NCI-H510A (cell line): ENCODE measurements at regions not wholly inside any gene's neighbourhood (a gene's known extent, or its start where the extent isn't known, plus 50 kb on each side); places are given as distances from the start of the nearest gene placed in this dataset.
"Not testable (repeated sequence)": the region's sequence is repeated elsewhere in the genome, so short reads cannot be mapped to it uniquely, and the experiment has no call there.

Source experiments
- DNase-seq: peaks from one replicate; lab custom pipeline; 2025; lab: John Stamatoyannopoulos, UW

- DNase-seq = no peak
Observed at GRCh38 chr22:27594474-27595134, 207.0 kb downstream of the MN1 start.

DNA sequence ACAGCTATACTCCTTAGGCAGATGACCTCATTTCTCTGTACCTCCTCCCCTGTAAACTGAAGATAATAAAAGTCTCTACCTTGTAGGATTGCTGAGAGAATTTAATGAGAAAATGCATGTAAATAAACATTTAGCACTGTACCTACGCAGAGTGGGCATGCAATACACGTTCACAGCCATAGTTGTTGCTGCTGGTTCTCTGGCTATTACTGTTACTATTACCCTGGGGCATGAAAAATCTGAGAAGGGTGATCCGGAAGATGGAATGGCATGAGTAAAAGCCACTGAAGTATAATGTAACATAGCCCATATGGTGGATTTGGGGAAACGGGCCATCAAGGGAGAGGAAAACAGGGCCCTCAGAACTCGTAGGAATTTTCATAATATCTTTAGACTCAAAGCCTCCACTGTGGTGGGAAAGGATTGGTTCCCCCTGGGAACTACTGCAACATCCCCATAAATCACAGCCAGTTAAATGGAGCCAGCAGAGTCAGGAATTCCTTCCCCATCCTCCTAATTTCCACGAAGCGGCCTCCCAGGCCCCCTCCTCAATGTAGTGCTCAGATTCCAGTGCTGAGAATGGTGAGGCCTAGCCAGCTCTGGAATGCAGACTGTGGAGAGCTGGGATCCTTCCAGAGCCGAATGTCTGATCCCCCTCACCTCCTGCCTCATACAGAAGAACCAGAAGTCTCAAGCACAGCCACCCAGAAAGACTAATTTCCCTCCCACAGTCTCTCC is 205.3 kb downstream of the MN1 start:
- no peak for DNase-seq

DNA sequence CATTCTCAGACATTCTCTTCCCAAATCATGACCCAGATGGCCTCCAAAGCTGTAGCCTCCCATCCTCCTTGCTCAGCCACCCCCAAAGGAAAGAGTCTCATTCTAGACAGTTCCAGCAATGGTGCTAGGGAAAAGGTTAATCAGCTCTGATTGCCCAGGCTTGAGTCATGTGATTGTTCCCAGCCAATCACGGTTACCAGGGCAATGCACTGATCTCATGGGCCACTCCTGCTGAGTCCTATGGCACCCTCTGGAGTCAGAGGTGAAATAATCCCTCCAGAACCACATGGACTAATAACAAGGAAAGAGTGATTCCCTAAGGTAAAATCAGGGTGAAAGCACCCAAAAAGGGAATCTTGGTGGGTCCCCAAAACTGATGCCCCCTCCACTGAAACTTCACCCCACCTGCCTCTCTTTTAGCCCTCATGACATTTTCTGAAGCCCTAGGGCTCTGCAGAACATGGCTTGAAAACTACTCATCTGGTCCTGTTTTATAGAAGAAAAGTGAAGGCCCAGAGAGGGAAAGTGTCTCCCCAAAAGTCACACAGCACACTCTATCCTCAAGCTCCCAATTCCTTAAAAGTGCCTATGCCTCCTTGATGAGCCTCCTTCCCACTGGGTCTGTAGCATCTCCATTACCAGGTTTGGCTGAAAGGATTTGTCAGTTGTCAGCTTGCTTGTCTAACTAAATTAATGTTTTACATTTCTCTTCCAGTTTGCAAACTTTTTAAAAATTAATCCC is 203.7 kb downstream of the MN1 start:
- DNase-seq = no peak

- DNase-seq = no peak
Observed at GRCh38 chr22:27598792-27599191, 202.8 kb downstream of the MN1 start.

DNA sequence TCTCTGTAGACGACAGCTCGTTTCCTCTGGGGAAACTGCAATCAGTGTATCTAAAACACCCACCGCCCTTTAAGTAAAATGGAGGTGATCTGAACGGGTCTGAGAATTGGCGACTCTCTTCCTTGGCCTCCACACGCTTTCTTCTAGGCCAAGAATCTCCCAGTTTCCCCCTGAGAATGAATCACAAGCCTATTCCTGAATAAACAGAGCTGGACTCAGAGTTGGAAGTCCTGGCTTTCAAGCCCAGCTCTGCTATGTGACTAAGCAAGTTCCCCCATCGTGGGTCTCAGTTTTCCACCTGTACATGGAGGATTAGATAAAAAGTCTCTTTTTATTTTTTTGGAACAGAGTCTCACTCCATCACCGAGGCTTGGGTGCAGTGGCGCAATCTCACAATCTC is 200.4 kb downstream of the MN1 start:
- no peak for DNase-seq

GRCh38 chr22:27602390-27602789 is 199.2 kb downstream of the MN1 start:
- DNase-seq = no peak

DNA sequence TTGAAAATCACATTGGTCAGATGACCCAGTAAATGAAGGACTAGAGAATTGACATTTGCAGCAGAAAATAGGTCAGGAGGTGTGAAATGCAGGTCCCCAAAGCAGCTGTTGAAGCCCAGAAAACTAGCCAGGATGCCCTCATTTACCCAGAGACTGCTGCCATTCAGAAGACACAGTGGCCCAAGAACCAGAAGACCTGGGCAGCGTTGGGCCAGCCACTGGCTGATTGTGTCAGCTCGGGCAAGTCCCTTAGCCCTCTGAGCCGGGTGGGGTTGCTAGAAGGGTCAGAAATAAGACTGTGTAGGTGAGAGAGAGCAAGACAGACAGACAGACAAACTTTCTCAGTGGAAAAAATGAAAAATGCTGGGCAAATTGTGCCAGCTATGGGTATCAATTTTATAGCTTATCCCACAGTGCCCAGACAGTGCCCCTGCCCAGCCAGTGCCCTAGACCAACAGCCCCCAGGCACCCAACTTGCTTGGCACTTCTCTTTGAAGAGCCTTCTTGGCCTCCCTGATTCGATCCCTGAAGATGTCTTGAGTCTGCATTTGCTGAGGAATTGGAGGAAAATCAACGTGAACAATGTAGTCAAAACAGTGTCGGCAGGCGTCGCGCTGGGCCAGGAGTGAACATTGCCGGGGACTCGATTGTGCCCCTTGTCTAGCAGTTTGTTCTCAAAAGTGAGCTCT is 198.3 kb downstream of the MN1 start:
- DNase-seq = no peak

- DNase-seq = no peak
Observed at GRCh38 chr22:27603800-27604144, 197.8 kb downstream of the MN1 start.

- no peak for DNase-seq
Observed at GRCh38 chr22:27605390-27605789, 196.2 kb downstream of the MN1 start.

- not testable (repeated sequence) for DNase-seq
Observed at GRCh38 chr22:27607750-27608149, 193.8 kb downstream of the MN1 start.

GRCh38 chr22:27609451-27609888 is 192.1 kb downstream of the MN1 start:
- DNase-seq = no peak

GRCh38 chr22:27610164-27610563 is 191.4 kb downstream of the MN1 start:
- DNase-seq = not testable (repeated sequence)

DNA sequence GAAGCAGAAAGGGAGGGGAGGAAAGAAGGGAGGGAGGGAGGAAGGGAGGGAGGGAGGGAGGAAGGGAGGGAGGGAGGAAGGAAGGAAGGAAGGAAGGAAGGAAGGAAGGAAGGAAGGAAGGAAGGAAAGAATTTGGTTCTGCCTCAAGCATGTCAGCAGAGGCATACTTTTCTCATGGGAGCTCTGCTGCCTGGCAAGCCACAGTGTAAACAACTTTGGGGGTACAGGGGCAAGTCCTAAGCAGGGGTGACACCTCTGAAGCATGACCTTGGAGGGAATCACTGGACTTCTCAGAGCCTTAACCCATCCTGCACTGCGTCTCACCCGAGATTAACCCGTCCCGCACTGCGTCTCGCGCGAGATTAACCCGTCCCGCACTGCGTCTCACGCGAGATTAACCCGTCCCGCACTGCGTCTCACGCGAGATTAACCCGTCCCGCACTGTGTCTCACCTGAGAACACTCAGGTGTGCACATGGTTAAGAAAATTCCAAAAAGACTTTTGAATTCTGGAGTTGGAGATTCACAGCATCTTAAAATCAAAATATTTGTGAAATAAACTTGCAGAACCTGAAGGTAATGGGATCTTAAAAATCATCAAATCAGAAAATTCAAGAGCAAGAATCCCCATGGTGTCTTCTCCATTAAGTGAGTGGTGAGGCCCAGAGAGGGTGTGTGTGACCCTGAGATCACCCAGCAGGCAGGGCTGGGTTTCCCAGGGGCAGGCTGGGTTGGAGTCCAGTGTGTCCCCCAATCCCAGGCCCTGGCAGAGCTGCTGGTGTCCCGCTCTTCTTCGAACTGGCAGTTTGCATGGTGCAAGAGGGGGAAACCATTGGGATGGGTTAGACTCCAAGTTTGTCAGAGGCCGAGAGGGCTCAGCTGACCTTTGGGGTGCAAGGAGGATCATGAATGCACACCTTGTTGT is 190.4 kb downstream of the MN1 start:
- no peak for DNase-seq

DNA sequence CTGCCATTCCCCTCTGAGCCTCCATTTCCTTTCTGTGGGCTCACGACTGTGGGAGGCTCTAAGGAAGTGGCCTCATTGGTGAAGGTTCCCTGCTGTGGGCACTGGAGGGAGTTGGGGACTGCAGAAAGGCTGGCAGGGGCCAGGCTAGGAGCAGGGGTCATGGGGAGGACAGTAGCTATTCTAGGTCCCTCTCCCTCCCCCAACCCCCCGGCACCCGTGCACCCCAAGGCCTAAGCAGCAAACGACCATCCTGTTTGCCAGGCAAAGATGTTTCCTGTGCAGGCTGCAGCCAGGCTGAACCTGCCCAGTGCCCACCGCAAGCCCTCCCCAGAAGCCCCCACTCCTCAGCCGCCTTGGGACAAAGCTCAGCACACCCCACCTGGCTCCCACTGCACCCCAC is 189.4 kb downstream of the MN1 start:
- no peak for DNase-seq

DNA sequence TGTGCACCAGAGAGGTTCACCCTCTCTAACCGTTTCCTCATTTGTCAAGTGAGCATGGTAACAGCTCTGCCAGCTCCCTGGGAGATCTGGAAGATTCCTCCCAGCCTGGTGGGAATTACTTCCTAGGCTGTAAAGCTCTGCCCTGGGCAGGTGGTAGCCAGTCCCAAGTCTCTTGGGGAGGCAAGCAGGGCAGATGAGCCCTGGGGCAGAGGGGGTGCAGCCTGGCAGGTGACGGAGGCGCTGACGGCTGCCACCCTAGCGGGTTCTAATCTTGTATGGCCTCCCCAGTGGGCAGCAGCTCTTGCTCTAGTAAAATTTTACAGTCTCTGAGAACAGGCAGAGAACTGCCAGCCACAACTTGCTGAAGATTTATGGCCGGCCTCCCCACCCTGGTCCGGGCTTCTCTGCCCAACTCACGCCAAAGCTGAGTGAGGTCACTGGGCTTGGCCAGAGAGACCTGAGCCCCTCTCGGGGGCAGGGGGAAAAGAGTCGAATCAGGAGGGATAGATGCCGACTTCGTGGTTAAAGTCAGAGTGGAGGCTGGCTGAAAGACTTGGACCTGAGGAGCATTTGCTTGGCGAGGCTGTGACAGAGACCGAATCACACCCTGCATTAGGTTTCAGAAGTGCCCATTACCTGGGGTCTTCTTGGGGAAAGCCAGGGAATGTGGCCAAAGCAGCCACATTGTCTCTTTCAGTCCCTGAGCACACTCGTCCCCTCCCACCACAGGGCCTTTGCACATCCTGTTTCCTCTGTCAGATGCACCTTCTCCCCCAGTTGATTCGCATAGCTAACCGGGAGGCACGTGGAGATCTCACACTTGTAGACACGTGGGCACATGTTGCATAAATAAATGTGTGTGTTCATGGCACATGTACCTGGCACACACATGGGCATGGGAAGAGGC is 188.2 kb downstream of the MN1 start:
- DNase-seq = no peak

GRCh38 chr22:27614006-27614649 is 187.4 kb downstream of the MN1 start:
- DNase-seq = no peak

- no peak for DNase-seq
Observed at GRCh38 chr22:27614650-27615007, 186.9 kb downstream of the MN1 start.

- DNase-seq = no peak
Observed at GRCh38 chr22:27615408-27615807, 186.1 kb downstream of the MN1 start.

- DNase-seq = no peak
Observed at GRCh38 chr22:27616033-27616432, 185.5 kb downstream of the MN1 start.
